ENCODE measurements at regions not wholly inside any gene's neighbourhood (a gene's known extent, or its start where the extent isn't known, plus 50 kb on each side); places are given as distances from the start of the nearest gene placed in this dataset.

GRCh38 chrX:110408949-110409588 is 50.4 kb downstream of the RTL9 start:
- no peak for DNase-seq

GRCh38 chrX:110409925-110410324 is 51.3 kb downstream of the RTL9 start:
- DNase-seq = peak; percentile 71

- DNase-seq = no peak
Measured at GRCh38 chrX:110410603-110411002, 52.0 kb downstream of the RTL9 start.

GRCh38 chrX:110412971-110413726 is 54.5 kb downstream of the RTL9 start:
- DNase-seq = peak; percentile 73

GRCh38 chrX:110413727-110414124 is 55.1 kb downstream of the RTL9 start:
- no peak for DNase-seq

GRCh38 chrX:110414273-110414672 is 55.6 kb downstream of the RTL9 start:
- no peak for DNase-seq

- peak; percentile 11 for DNase-seq
Measured at GRCh38 chrX:110414679-110415439, 56.2 kb downstream of the RTL9 start.

- no peak for DNase-seq
Measured at GRCh38 chrX:110415440-110416170, 57.0 kb downstream of the RTL9 start.

GRCh38 chrX:110417128-110417527 is 58.5 kb downstream of the RTL9 start:
- DNase-seq = no peak

- DNase-seq = peak; percentile 5
Measured at GRCh38 chrX:110418316-110419235, 59.9 kb downstream of the RTL9 start.

GRCh38 chrX:110419512-110419911 is 60.9 kb downstream of the RTL9 start:
- no peak for DNase-seq

- DNase-seq = no peak
Measured at GRCh38 chrX:110420771-110421499, 62.3 kb downstream of the RTL9 start.

GRCh38 chrX:110421500-110422455 is 63.1 kb downstream of the RTL9 start:
- no peak for DNase-seq

- no peak for DNase-seq
Measured at GRCh38 chrX:110425222-110426154, 66.8 kb downstream of the RTL9 start.

- no peak for DNase-seq
Measured at GRCh38 chrX:110426155-110426504, 67.5 kb downstream of the RTL9 start.

- DNase-seq = no peak
Measured at GRCh38 chrX:110427076-110427475, 68.4 kb downstream of the RTL9 start.

GRCh38 chrX:110428144-110428543 is 69.5 kb downstream of the RTL9 start:
- DNase-seq = no peak

GRCh38 chrX:110430293-110431076 is 71.8 kb downstream of the RTL9 start:
- DNase-seq = no peak
